ENCODE measurements at regions not wholly inside any gene's neighbourhood (a gene's known extent, or its start where the extent isn't known, plus 50 kb on each side); places are given as distances from the start of the nearest gene placed in this dataset.
"Not testable (repeated sequence)": the region's sequence is repeated elsewhere in the genome, so short reads cannot be mapped to it uniquely, and the experiment has no call there.

DNA sequence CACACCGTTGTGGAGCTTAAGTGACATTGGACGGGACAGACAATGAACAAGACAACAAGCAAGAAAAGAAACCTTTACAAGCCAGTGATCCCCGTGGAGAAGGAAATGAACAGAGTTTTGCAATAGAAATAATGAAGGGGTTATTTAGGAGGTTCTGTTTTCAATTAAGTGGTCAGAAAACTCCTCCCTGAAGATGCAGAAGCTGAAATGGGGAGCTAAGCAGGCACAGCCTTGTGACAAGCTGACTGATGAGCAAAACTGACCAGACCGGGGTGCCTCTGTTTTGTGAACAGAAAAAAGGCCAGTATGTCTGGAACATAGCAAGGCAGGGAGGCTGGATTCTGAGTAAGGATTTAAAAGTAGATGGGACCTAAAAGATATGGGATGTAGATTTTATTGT lies 299.8 kb upstream of the POM121L12 start:
- TF ChIP-seq, protein P1, sequence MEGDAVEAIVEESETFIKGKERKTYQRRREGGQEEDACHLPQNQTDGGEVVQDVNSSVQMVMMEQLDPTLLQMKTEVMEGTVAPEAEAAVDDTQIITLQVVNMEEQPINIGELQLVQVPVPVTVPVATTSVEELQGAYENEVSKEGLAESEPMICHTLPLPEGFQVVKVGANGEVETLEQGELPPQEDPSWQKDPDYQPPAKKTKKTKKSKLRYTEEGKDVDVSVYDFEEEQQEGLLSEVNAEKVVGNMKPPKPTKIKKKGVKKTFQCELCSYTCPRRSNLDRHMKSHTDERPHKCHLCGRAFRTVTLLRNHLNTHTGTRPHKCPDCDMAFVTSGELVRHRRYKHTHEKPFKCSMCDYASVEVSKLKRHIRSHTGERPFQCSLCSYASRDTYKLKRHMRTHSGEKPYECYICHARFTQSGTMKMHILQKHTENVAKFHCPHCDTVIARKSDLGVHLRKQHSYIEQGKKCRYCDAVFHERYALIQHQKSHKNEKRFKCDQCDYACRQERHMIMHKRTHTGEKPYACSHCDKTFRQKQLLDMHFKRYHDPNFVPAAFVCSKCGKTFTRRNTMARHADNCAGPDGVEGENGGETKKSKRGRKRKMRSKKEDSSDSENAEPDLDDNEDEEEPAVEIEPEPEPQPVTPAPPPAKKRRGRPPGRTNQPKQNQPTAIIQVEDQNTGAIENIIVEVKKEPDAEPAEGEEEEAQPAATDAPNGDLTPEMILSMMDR (IDR thresholded peaks at IDR 0.05), result no peak
- intact Hi-C loops (cut with DNase I), result no loop called here
- no peak for DNase-seq
- H3K4me3 ChIP-seq, result no peak overlapping the region
- no peak for ATAC-seq
- no peaks in the 10 kb centered on the region for H3K27me3 ChIP-seq
- H3K9me3 ChIP-seq, result no peaks in the 10 kb centered on the region
- no peaks in the 10 kb centered on the region for H3K4me1 ChIP-seq
- H3K27ac ChIP-seq, result no peak overlapping the region
- H3K36me3 ChIP-seq, result no peaks in the 10 kb centered on the region

DNA sequence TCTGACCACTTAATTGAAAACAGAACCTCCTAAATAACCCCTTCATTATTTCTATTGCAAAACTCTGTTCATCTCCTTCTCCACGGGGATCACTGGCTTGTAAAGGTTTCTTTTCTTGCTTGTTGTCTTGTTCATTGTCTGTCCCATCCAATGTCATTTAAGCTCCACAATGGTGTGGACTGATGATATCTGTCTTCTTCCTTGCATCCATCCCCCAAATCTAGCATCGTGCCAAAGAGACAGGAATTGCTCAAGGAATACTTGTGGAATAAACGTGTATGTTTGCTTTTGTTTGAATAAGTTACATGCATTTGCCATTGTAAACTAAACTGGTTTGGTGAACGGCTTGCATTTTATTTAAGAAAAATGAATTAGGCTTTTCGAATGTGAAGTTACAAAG lies 306.8 kb upstream of the POM121L12 start:
- DNase-seq; H3K4me3 ChIP-seq; H3K27ac ChIP-seq; ATAC-seq; H3K4me1 ChIP-seq; intact Hi-C loops (cut with DNase I); H3K9me3 ChIP-seq; H3K36me3 ChIP-seq; H3K27me3 ChIP-seq: not testable (repeated sequence)

DNA sequence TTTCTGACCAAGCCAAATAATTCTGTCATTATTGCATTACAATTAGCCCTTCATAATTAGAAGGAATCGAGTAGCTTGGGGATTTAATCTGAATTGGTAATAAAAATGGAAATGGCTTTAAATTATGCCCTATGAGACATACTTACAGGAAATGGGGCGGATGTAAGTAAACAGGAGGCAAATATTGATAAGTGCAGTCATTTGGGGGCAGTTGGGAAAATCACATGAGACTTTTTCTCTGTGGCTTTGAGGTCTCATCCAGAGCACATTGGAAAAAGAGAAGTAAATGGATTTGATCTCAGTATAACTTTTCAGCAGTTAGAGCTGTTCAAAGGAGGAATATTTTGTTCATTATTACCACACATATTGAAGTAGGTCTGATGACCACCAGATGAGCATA lies 307.8 kb upstream of the POM121L12 start:
- DNase-seq (no peak), ATAC-seq (no peak)
- no peaks in the 10 kb centered on the region for H3K36me3 ChIP-seq
- TF ChIP-seq, protein P1 (IDR thresholded peaks at IDR 0.05), result no peak
- H3K4me3 ChIP-seq, result no peak overlapping the region
- H3K9me3 ChIP-seq, result no peaks in the 10 kb centered on the region
- intact Hi-C loops (cut with DNase I), result no loop called here
- H3K27ac ChIP-seq, result no peak overlapping the region
- no peaks in the 10 kb centered on the region for H3K4me1 ChIP-seq
- no peaks in the 10 kb centered on the region for H3K27me3 ChIP-seq

DNA sequence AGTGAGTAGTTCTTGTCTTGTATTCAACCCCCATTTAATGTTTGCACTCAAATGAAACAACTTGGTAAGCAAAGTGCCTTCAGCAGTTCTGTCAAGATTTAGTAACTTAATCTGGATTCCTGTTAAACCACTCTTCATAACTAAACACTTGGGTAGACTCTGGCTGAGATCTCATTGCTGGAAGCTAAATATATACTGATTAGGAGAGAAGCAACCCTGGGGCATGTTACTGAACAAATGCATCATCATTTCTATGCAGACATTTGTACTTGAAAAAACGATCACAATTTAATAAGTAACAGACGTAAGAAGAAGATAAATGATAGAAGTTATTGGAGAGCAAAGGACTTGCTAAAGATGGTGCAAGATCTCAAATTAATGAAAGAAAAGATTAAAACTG lies 308.4 kb upstream of the POM121L12 start:
- DNase-seq, result no peak
- Histone ChIP-seq H3K27ac (no peak overlapping the region), H3K27me3 (no peaks in the 10 kb centered on the region), H3K4me1 (no peaks in the 10 kb centered on the region), H3K36me3 (no peaks in the 10 kb centered on the region), H3K9me3 (no peaks in the 10 kb centered on the region), H3K4me3 (no peak overlapping the region)
- intact Hi-C loops (cut with DNase I), result no loop called here
- TF ChIP-seq, protein P1 (IDR thresholded peaks at IDR 0.05), result no peak
- ATAC-seq, result no peak

DNA sequence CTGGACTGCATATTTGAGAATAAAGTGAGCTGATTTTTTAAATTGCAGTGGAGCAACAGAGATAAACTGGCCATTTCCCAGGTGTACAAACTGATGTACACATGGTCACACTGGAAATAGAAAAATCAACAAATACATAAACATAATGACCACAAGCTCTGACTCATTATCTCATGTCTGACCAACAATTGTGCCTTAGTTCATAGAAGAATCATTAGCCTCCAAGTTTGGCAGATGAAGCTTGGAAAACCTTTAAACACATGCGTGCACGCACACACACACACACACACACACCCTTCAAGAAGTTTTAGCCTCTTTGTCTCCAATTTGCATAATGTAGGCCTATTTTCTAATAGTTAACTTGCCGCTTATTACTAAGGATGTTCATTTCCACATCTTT lies 308.9 kb upstream of the POM121L12 start:
- ATAC-seq, result no peak
- TF ChIP-seq, protein P1 (IDR thresholded peaks at IDR 0.05), result no peak

DNA sequence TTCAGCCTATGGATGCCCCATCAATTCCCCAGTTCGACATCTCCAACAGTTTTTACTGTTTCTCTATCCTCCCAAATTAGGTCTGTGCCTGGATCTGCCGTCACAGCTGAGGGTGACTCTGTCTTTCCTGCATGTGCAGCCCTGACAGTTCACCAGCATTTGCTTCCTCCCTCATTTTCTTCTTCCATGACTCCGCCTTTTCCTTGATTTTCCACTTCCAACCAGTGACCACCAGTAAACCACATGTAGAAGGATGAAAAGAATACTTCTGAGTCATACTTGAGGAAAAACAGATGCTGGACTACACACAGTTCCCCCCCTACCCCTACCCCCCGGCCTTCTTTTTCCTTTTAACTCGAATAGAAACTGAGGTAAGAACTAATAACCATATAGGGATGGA lies 311.8 kb upstream of the POM121L12 start:
- DNase-seq (no peak), ATAC-seq (no peak)
- Histone ChIP-seq H3K36me3 (no peaks in the 10 kb centered on the region), H3K4me1 (no peaks in the 10 kb centered on the region), H3K9me3 (no peaks in the 10 kb centered on the region), H3K4me3 (no peak overlapping the region), H3K27ac (no peak overlapping the region), H3K27me3 (no peaks in the 10 kb centered on the region)
- TF ChIP-seq, protein P1 (IDR thresholded peaks at IDR 0.05), result no peak
- intact Hi-C loops (cut with DNase I), result no loop called here

More for the DNA sequence above, 308.9 kb upstream of the POM121L12 start:
- no peaks in the 10 kb centered on the region for H3K27me3 ChIP-seq
- H3K4me3 ChIP-seq, result no peak overlapping the region
- H3K4me1 ChIP-seq, result no peaks in the 10 kb centered on the region
- intact Hi-C loops (cut with DNase I), result no loop called here
- H3K27ac ChIP-seq, result no peak overlapping the region
- no peaks in the 10 kb centered on the region for H3K36me3 ChIP-seq
- H3K9me3 ChIP-seq, result no peaks in the 10 kb centered on the region
- DNase-seq, result no peak
